PC-3 (cell line): ENCODE measurements at regions not wholly inside any gene's neighbourhood (a gene's known extent, or its start where the extent isn't known, plus 50 kb on each side); places are given as distances from the start of the nearest gene placed in this dataset.

Source experiments
- ATAC-seq: fragments of 200-7000 bp; cut with Tn5 transposase; 2 replicates; pipeline ENCODE4 v1.9.1; 2020; ENCODE audit warnings: mild to moderate bottlenecking, moderate library complexity
- BruUV-seq: library from RNA; stranded (reverse); fragments of 400-500 nt; replicated peaks from 2 replicates; lab custom pipeline; 2021; lab: Mats Ljungman, UMichigan
- CTCF ChIA-PET: fragments of 300-600 bp; sonication (Branson Sonifier 250); formaldehyde crosslinking; loops from one replicate; lab custom pipeline; 2022; ENCODE audit warnings: antibody characterized with exemption; lab: Charles Lee
- POLR2A ChIA-PET: fragments of 300-600 bp; sonication (Branson Sonifier 250); formaldehyde crosslinking; loops from one replicate; lab custom pipeline; 2022; ENCODE audit warnings: antibody characterized with exemption; ENCODE audit not compliant: unreplicated experiment; lab: Charles Lee
- DNase-seq: peaks from one replicate; pipeline ENCODE4 v3.0.0-alpha.2; 2015
- H2AFZ ChIP-seq: fragments of 300-600 bp; sonication (generic); 2 replicates; pipeline ENCODE4 v1.6.0; 2016; ENCODE audit warnings: antibody characterized with exemption, low read length
- H3F3A ChIP-seq: fragments of 300-600 bp; sonication (generic); one replicate; pipeline ENCODE4 v1.6.0; 2017; ENCODE audit warnings: antibody characterized with exemption, low read length, control low read depth, mild to moderate bottlenecking; ENCODE audit not compliant: unreplicated experiment
- H3K27ac ChIP-seq: fragments of 300-600 bp; sonication (generic); 2 replicates; pipeline ENCODE4 v1.5.1; 2016; ENCODE audit warnings: mild to moderate bottlenecking, low read length
- H3K27me3 ChIP-seq: fragments of 300-600 bp; sonication (generic); 2 replicates; pipeline ENCODE4 v1.6.1; 2016; ENCODE audit warnings: low read length, mixed read lengths
- H3K36me3 ChIP-seq: fragments of 300-600 bp; sonication (generic); 2 replicates; pipeline ENCODE4 v1.6.1; 2016; ENCODE audit warnings: low read depth, mixed run types, low read length, mixed read lengths
- H3K4me1 ChIP-seq: fragments of 300-600 bp; sonication (generic); 2 replicates; pipeline ENCODE4 v1.5.1; 2016; ENCODE audit warnings: low read length; ENCODE audit not compliant: insufficient read depth
- H3K4me2 ChIP-seq: fragments of 300-600 bp; sonication (generic); 2 replicates; pipeline ENCODE4 v1.6.0; 2016; ENCODE audit warnings: low read length
- H3K4me3 ChIP-seq: fragments of 300-600 bp; sonication (generic); 2 replicates; pipeline ENCODE4 v1.5.1; 2016; ENCODE audit warnings: mild to moderate bottlenecking, low read length, mixed read lengths
- H3K79me2 ChIP-seq: fragments of 300-600 bp; sonication (generic); 2 replicates; pipeline ENCODE4 v1.6.1; 2017; ENCODE audit warnings: low read length, mixed read lengths
- H3K9ac ChIP-seq: fragments of 300-600 bp; sonication (generic); 2 replicates; pipeline ENCODE4 v1.6.0; 2016; ENCODE audit warnings: mild to moderate bottlenecking, low read length
- H3K9me2 ChIP-seq: fragments of 300-600 bp; sonication (generic); replicated peaks from 2 replicates; pipeline ENCODE4 v1.6.1; 2016; ENCODE audit warnings: mixed run types, low read length, mixed read lengths
- H3K9me3 ChIP-seq: fragments of 300-600 bp; sonication (generic); 2 replicates; pipeline ENCODE4 v1.6.1; 2016; ENCODE audit warnings: low read length, mixed read lengths
- H4K20me1 ChIP-seq: fragments of 300-600 bp; sonication (generic); 2 replicates; pipeline ENCODE4 v1.6.1; 2016; ENCODE audit warnings: low read length, mixed read lengths
- EZH2 ChIP-seq: fragments of 300-600 bp; sonication (generic); IDR thresholded peaks from one replicate; pipeline ENCODE4 v1.6.1; 2017; ENCODE audit warnings: antibody characterized with exemption, mild to moderate bottlenecking, low read length; ENCODE audit not compliant: unreplicated experiment
- EZH2phosphoT487 ChIP-seq: fragments of 300-600 bp; sonication (generic); IDR thresholded peaks from 2 replicates; pipeline ENCODE4 v1.6.1; 2018; ENCODE audit warnings: mild to moderate bottlenecking, antibody characterized with exemption, low read length, borderline replicate concordance
- intact Hi-C: fragments of 100-400 bp; cut with micrococcal nuclease; formaldehyde crosslinking; loops from 2 replicates; pipeline ENCODE4 v1.9.0; 2023
- TF ChIP-seq, protein P1 (sequence below): fragments of 300-600 bp; sonication (generic); conservative IDR thresholded peaks from 2 replicates; pipeline ENCODE4 v1.5.1; 2017; ENCODE audit warnings: antibody characterized with exemption, low read depth, mild to moderate bottlenecking, low read length

DNA sequence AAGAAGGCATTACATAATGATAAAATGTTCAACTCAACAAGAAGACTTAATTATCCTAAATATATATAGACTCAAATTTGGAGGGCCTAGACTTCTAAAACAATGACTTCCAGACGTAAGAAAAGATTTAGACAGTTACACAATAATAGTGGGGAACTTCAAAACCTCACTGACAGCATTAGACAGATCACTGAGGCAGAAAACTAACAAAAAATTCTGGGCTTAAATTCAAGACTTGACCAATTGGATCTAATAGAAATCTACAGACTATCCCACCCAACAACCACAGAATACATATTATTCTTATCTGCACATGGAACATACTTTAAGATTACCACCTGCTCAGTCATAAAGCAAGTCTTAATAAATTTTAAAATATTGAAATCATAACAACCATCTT lies 93.3 kb upstream of the ARSJ start:
- no peak overlapping the region for H3K4me2 ChIP-seq
- TF ChIP-seq, protein P1, sequence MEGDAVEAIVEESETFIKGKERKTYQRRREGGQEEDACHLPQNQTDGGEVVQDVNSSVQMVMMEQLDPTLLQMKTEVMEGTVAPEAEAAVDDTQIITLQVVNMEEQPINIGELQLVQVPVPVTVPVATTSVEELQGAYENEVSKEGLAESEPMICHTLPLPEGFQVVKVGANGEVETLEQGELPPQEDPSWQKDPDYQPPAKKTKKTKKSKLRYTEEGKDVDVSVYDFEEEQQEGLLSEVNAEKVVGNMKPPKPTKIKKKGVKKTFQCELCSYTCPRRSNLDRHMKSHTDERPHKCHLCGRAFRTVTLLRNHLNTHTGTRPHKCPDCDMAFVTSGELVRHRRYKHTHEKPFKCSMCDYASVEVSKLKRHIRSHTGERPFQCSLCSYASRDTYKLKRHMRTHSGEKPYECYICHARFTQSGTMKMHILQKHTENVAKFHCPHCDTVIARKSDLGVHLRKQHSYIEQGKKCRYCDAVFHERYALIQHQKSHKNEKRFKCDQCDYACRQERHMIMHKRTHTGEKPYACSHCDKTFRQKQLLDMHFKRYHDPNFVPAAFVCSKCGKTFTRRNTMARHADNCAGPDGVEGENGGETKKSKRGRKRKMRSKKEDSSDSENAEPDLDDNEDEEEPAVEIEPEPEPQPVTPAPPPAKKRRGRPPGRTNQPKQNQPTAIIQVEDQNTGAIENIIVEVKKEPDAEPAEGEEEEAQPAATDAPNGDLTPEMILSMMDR, result no peak
- no peak for TF ChIP-seq EZH2phosphoT487
- TF ChIP-seq EZH2, result no peak
- ChIA-PET POLR2A (no interaction called here), CTCF (no interaction called here)
- H3K9me3 ChIP-seq, result no peaks in the 10 kb centered on the region
- H3K36me3 ChIP-seq, result no peaks in the 10 kb centered on the region
- H3K27me3 ChIP-seq, result no peaks in the 10 kb centered on the region
- H3K4me1 ChIP-seq, result peaks cover 12% of the 10 kb centered on the region
- H3F3A ChIP-seq, result no peaks in the 10 kb centered on the region
- ATAC-seq, result no peak
- H4K20me1 ChIP-seq, result no peaks in the 10 kb centered on the region
- H3K4me3 ChIP-seq, result no peak overlapping the region
- H3K27ac ChIP-seq, result no peak overlapping the region
- no peaks in the 10 kb centered on the region for H3K79me2 ChIP-seq
- no peak overlapping the region for H3K9ac ChIP-seq
- intact Hi-C loops, result loop anchor here (10.0 kb wide), 1 partner anchor 58 kb away; no protein-coding TSS in a partner anchor
- no TSS peak for BruUV-seq
- H3K9me2 ChIP-seq, result no peaks in the 10 kb centered on the region
- DNase-seq, result no peak
- H2AFZ ChIP-seq, result no peak overlapping the region

DNA sequence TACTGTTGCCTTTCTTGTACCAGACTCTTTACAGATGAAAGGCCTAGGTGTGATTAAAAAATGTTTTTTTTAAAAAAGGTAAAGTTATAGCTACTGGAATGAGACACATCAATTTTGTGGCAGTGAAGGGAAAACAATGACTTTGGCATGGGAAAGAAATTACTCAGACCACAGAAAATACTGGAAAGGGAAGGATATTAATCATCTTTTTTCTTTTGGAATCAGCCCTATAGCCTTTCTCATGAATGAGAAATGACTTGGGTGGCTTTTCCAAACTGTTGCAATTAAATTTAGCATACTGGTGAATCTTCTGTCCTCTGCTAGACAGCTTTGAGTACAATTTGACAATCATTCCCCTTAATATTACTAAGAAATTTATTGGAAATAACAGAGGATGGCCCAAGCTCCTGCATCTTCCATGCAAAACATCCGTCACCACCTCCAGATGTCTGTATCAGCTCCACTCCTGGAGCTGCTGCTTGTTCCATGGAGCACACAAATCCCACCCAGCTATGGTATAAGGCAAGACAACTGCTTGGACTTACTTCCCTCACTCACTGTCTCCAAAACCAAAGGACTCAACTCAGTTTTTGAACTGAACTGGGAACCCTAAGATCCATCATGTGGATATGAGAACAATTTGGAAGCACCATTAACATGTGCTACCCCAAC lies 97.6 kb upstream of the ARSJ start:
- peaks cover 16% of the 10 kb centered on the region for H3K4me1 ChIP-seq
- 0 out of 2 replicates have a peak overlapping the region, but pooled peaks have one; percentile 7 for H3K4me3 ChIP-seq
- ChIA-PET CTCF (interaction anchor here (0.5 to 0.6 kb wide), 2 partner anchors 64 to 302 kb away, joined by 3 read pairs; no protein-coding TSS in a partner anchor), POLR2A (interaction anchor here (0.7 kb wide), 2 partner anchors 61 to 276 kb away, joined by 3 to 4 read pairs; no protein-coding TSS in a partner anchor)
- TF ChIP-seq EZH2 (no peak), EZH2phosphoT487 (no peak)
- TF ChIP-seq, protein P1, result no peak
- no TSS peak for BruUV-seq
- H3K9me2 ChIP-seq, result no peaks in the 10 kb centered on the region
- H3K27ac ChIP-seq, result peak overlapping the region; percentile 94
- no peaks in the 10 kb centered on the region for H3K27me3 ChIP-seq
- no peaks in the 10 kb centered on the region for H3K79me2 ChIP-seq
- peak; percentile 56 for ATAC-seq
- H3K9ac ChIP-seq, result peak overlapping the region; percentile 63; the same call in 1 of the 2 replicates
- H3K4me2 ChIP-seq, result peak overlapping the region; percentile 50
- H3K36me3 ChIP-seq, result no peaks in the 10 kb centered on the region
- no peaks in the 10 kb centered on the region for H4K20me1 ChIP-seq
- H2AFZ ChIP-seq, result no peak overlapping the region
- no peaks in the 10 kb centered on the region for H3F3A ChIP-seq
- H3K9me3 ChIP-seq, result no peaks in the 10 kb centered on the region
- intact Hi-C loops, result loop anchor here (10.0 kb wide), 1 partner anchor 62 kb away; no protein-coding TSS in a partner anchor
- peak; percentile 53 for DNase-seq

DNA sequence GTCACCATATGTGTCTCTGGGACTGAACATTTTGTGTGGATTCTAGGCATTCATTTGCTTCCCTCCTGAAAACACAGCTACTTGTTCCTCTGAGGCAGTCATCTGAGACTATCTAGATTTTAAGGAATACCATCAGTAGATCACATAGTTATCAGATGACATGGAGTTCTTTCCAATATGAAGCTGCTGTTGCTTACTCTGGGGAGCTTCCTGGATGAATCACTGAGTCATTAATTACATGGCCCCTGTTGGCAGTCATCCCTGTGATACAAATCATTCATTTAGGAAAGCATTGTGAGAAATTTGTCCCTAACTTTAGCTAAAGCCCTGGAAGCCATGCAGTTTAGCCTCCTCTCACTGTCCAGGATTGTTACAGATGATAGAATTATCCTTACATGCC lies 98.2 kb upstream of the ARSJ start:
- H3K27ac ChIP-seq, result peak overlapping the region; percentile 94
- CTCF ChIA-PET, result interaction anchor here (0.6 to 0.7 kb wide), 2 partner anchors 269 to 301 kb away, joined by 3 to 5 read pairs; no protein-coding TSS in a partner anchor
- H3K4me3 ChIP-seq, result 0 out of 2 replicates have a peak overlapping the region, but pooled peaks have one; percentile 7
- H3K79me2 ChIP-seq, result no peaks in the 10 kb centered on the region
- H3K9me3 ChIP-seq, result no peaks in the 10 kb centered on the region
- peak; percentile 92 for ATAC-seq
- H3K9ac ChIP-seq, result peak overlapping the region; percentile 63; the same call in 1 of the 2 replicates
- H3K9me2 ChIP-seq, result no peaks in the 10 kb centered on the region
- H3K27me3 ChIP-seq, result no peaks in the 10 kb centered on the region
- no TSS peak for BruUV-seq
- peak overlapping the region; percentile 50 for H3K4me2 ChIP-seq
- intact Hi-C loops, result loop anchor here (10.0 kb wide), 1 partner anchor 63 kb away; no protein-coding TSS in a partner anchor
- TF ChIP-seq, protein P1, result no peak
- TF ChIP-seq EZH2phosphoT487, result no peak
- TF ChIP-seq EZH2, result no peak
- no peak overlapping the region for H2AFZ ChIP-seq
- POLR2A ChIA-PET, result no interaction called here
- no peaks in the 10 kb centered on the region for H4K20me1 ChIP-seq
- H3F3A ChIP-seq, result no peaks in the 10 kb centered on the region
- H3K4me1 ChIP-seq, result peaks cover 16% of the 10 kb centered on the region
- DNase-seq, result peak; percentile 77
- H3K36me3 ChIP-seq, result no peaks in the 10 kb centered on the region
